ENCODE measurements at regions not wholly inside any gene's neighbourhood (a gene's known extent, or its start where the extent isn't known, plus 50 kb on each side); places are given as distances from the start of the nearest gene placed in this dataset.

GRCh38 chr2:129656081-129656598 is 323.3 kb upstream of the RAB6C start:
- DNase-seq: no peak

GRCh38 chr2:129658430-129658829 is 321.0 kb upstream of the RAB6C start:
- no peak for DNase-seq

- DNase-seq: no peak
These were observed 317.5 kb upstream of the RAB6C start for GRCh38 chr2:129661935-129662334.

DNA sequence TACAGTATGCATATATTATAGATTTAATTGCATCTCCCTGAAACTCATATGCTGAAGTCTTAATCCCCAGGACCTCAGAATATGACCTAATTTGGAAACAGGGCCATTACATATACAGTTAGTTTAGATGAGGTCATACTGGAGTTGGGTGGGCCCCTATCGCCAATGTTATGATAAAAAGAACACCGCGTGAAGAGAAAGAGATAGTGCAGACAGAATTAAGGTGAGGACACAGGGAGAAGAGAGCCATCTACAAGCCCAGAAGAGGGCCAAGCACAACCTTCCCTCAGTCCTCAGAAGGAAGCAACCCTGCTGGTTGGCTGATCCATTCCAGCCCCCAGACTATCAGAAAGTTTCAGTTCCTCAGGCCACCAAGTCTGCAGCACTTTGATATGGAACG is 311.9 kb upstream of the RAB6C start:
- DNase-seq: no peak

DNA sequence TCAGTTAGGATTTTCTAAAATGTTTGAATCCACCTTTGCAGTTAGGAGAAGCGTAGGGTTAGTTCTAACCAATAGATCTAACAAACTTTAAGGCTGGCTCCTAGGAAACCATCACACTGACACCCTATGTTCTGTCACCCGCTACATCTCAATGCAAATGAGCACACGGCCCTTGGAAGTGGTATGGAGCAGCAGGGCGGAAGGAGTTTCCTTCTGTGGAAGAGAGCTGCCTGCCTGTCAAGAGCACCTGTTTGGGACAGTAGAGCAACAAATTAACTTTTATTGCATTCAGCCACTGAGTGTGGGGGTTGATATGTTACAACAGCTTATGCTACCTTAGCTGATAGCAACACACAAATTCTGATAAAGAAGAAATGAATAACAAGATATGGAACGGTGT is 306.9 kb upstream of the RAB6C start:
- DNase-seq: no peak

DNA sequence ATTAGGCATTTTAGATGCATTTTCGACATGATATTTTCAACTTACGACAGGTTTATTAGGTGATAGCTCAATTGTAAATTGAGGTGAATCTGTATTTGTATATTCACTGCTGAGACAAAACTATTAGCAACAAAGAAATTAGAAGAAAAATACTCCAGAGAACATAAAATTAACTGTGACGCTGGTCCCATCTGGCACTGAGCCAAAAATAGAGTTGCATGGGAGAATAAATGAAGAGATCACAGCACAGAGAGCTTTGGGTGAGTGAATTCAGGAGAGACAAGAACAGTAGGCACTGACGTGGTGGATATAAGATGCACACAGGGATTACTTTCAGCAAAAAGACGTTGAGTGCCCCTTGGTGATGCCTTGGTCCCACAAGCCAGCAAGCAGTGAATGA is 306.2 kb upstream of the RAB6C start:
- DNase-seq: no peak

DNA sequence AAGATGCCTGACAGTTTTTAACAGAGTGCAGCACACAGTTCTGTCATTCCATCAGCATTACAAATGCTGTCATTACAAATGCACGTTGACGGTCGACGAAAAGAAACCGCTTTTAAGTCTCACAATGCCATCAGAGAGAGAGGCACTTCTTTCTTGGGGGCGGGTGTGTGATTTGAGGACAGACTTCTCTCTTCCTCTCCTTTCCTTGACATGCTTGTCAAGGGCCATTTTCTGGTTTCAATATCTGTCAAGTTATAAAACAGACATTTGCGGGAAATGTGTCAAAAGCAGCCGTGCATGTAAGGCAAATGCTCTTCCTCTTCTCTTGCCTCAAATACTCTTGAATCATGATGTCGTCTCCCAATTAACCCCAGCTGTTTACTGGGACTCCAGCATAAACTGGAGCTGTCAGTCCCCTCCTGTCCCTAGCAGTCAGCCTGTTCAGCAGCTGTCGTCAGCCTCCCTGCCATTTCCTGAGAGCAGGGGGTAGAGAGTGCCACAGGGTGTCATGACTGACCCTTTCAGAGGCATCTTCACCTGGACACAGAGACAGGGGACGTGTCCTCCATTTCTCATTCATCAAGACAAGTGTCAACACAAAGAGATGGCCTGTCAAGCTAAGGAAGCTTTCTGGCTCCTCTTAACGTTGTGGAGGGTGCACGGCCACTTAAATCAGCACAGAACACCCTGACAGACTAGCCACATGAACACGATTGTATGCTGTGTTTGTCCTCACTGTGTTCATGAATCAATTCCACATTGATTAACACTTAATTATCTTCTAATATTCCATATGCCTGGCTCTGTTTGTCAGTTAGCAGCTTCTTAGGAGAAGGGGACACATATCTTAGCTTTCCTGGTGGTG is 305.4 kb upstream of the RAB6C start:
- DNase-seq: no peak

DNA sequence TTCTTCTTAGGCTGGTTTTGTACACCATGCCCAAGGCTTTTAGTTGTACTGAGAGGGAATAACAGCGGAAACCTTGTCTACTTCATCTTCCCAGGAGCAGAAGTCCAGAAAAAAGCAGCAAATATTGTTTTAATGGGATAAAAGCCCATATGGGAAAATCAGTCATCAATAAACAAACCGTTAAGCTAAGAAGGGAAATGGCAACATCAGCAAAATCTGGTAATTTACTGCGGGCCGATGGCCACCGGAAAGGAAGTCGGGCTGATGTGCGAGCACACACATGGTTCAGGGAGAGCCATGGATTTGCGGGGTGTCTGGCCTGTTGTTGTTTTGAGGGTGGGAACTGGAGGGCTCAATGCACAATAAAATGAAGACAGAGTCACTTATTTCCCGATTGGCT is 300.7 kb upstream of the RAB6C start:
- no peak for DNase-seq

GRCh38 chr2:129681788-129682187 is 297.7 kb upstream of the RAB6C start:
- DNase-seq: no peak

DNA sequence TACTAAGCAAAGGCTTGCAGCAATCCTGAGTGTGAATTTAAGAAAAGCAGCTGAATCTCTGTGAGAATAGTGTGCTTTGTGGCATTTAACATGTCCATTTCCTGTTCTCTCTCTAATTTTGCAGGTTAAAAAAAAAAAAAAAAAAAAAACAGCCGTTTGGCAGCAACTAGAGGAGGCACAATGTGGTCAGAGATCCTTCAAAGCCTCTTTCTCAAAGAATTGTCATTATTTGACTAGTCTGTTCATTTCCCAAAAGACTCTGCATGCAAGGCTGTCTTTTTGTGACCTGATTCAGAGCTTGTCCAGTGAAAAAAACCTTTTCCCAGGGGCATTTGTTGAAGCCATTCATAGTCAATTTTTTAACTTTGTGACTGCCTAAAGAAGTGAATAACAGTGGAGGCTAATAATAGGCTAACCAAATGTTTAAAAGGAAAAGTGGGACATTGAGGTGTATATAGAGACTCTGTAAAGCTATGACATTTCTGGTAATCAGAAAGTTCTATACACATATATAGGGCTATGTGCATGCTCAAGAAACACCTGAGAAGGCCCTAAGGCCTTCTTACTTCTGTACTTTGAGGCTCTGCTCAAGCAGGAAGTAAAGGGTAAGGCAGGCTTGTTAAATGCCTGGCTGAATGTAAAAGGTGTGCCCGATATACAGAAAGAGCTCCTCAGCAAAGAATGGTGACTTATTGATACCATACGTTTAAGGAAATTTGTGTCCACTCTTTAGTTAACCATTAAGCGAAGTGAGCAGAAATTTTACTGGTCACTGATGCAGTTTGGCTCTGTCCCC is 289.6 kb upstream of the RAB6C start:
- DNase-seq: no peak

DNA sequence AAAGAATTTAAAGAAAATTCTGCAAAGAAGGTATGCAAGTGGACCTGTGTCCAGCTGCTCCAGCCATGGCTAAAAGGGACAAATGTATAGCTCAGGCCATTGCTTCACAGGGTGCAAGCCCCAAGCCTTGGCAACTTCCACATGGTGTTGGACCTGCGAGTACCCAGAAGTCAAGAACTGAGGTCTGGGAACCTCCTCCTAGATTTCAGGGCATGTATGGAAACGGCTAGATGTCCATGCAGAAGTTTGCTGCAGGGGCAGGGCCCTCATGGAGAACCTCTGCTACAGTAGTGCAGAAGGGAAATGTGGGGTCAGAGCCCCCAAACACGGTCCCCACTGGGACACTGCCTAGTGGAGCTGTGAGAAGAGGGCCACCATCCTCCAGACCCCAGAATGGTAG is 284.0 kb upstream of the RAB6C start:
- DNase-seq: no peak

GRCh38 chr2:129698593-129698992 is 280.9 kb upstream of the RAB6C start:
- DNase-seq: no peak

GRCh38 chr2:129699781-129700573 is 279.5 kb upstream of the RAB6C start:
- no peak for DNase-seq

DNA sequence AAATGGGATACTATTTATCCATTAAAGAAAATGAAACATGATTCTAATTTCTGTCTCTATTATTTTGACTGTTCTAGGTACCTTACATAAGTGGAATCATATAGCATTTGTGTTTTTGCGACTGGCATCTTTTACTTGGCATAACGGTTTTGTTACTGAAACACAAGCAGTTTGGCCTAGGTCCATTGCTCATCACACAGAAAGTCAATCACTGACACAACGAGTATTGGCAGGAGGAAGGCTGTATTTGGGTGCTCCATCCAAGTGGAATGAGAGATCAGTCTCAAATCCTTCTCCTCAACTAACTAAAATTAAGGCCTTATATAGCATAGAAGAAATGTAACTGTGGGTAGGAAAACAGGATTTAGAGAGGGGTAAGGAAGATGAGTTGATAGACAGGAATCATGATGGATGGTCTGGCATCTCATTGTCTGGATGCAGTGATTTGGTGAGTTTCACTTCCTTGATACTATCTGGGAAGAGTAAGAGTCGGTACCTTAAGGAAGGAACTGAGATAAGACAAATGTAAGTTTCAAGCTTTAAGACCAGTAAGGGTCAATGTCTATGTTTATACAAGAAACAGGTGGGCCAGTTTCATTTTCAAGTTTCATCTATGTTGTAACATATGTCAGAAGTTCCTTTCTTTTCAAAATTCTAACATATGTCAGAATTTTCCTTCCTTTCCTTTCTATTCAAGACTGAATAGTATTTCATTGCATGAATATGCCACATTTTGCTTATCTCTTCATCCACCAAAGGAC is 276.9 kb upstream of the RAB6C start:
- DNase-seq: no peak

DNA sequence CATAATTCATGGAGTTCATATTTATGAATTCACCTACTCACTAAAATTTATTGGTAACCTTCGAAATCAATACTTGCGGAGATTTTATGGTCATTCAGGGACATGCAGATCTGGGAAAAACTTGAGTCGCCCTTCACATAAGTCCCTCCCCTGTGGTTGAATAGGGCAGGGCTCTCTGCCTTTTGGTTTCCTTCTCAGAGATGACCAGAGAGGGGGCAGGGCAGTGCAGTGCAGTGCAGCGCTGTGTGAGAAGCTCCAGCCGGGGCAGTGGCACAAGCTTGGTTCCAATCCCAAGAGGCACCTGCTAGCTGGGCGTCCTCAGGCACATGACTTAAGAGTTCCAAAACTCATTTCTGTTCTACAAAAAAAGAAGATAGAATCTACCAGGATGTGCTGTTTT is 274.4 kb upstream of the RAB6C start:
- DNase-seq: no peak

GRCh38 chr2:129707800-129708199 is 271.7 kb upstream of the RAB6C start:
- no peak for DNase-seq

DNA sequence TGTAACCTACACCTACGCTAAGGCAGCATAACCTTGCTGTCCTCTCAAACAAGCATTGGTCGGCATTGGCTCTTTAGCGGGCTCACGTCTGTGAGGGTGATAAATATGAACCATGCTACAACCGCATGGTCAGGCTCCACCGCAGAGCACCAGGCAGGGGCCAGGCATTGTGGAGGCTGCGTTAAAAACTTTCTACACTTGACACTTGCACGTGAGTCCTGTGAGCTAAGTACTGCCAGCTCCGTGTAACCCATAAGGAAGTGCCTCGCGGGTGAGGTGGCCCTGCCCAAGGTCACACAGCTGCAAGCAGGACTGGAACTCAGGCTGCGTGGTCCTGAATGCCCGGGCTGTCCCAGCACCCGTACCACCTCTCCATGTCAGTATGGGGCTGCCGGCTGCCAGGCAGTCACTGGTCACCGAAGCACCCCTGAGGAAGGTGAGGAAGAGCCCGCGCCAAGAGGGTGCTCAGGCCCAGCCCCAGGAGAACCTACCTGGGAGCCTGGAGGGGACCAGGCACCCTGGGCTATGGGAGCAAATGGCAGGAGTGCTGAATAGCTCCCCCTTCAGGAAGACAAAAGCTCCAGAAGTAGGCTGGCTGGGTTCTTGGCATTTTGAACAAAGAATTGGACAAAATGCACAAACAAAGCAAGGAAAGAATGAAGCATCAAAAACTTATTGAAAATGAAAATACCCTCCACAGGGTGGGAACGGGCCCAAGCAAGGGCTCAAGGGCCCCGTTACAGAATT is 271.1 kb upstream of the RAB6C start:
- no peak for DNase-seq

DNA sequence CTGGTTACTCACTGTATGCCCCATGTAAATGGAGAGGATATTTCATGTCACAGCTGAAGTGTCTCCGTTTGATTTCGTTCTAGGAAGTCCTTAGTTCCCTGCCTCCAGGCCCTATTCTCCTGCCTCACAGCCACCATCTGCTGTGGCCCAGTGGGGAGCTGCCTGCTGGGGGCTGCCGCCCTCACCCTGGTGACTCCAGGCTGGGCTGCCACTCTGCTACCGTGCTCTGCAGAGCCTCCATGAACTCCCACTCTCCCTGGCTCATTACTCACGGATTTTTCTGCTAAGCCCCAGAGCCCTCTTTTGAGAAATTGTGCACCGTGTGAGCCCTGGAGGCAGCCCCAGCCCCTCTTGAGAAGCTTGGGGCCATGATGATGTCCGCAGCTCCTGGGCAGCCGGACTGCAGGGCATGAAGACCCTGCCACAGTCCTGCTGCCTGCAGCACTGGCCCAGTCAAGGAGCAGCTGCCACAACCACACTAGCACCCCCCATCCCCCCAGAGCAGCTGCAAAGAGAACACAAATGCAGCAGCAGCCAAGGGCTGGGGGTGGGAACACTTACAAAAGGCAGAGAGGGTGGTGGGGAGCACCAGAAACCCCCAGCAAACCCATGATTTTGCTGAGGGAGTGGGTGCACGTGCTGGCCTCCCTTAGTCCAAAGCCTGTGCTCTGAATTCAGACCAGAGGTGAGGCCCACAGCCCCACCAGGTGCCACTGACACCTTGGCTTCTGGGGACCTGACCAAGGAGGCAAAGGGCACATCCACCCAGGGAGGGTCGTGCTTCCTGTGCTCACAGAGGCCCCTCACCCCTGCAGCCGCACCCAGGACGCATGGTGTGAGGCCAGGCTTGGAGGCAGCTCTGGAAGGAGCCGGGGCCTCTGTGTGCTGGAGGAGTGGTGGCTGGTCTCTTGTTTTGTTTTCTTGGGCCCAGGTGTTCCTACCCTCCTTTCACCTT is 270.2 kb upstream of the RAB6C start:
- no peak for DNase-seq

- DNase-seq: no peak
These were observed 269.4 kb upstream of the RAB6C start for GRCh38 chr2:129709956-129710598.
